Fibroblast of mammary gland (primary cell): ENCODE measurements at regions not wholly inside any gene's neighbourhood (a gene's known extent, or its start where the extent isn't known, plus 50 kb on each side); places are given as distances from the start of the nearest gene placed in this dataset.

Experiments
- DNase-seq: peaks from one replicate; pipeline ENCODE4 v3.0.0-alpha.2; 2010; ENCODE audit warnings: low read depth
- H3K4me3 ChIP-seq: 2 replicates; pipeline ENCODE4 v1.5.1; 2011; ENCODE audit warnings: low read depth, mild to moderate bottlenecking, low read length, moderate library complexity; ENCODE audit not compliant: control insufficient read depth
- TF ChIP-seq, protein P1 (sequence below): conservative IDR thresholded peaks from 2 replicates; pipeline ENCODE4 v1.5.1; 2011; ENCODE audit warnings: low read depth, low read length, inconsistent platforms; ENCODE audit not compliant: control insufficient read depth, insufficient read depth

DNA sequence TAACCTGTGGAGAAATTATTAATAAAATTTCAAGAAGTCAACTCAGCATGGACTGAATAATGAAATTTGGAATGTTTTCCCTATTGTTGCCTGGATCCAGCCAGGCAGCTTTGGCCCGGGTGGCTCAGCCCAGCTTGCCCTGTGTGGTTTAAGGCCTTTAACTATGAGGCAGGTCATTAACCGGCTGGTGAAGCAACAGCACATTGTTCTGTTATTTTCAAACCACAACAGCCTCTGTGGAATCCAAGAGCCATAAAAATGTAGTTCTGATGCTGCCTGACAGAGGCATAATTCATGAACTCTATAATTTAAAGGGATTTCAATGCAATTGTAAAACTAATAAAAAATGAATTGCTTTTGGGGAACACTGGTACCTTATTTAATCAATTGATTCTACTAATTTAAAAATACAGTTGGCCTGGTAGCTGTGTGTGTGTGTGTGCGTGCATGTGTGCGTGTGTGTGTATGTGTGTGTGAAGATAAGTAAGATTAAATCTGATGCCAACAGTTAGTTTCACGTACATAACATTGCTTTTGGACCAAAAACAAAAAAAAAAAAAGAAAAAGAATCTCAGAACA lies 117.7 kb downstream of the RPS12 start:
- TF ChIP-seq, protein P1, sequence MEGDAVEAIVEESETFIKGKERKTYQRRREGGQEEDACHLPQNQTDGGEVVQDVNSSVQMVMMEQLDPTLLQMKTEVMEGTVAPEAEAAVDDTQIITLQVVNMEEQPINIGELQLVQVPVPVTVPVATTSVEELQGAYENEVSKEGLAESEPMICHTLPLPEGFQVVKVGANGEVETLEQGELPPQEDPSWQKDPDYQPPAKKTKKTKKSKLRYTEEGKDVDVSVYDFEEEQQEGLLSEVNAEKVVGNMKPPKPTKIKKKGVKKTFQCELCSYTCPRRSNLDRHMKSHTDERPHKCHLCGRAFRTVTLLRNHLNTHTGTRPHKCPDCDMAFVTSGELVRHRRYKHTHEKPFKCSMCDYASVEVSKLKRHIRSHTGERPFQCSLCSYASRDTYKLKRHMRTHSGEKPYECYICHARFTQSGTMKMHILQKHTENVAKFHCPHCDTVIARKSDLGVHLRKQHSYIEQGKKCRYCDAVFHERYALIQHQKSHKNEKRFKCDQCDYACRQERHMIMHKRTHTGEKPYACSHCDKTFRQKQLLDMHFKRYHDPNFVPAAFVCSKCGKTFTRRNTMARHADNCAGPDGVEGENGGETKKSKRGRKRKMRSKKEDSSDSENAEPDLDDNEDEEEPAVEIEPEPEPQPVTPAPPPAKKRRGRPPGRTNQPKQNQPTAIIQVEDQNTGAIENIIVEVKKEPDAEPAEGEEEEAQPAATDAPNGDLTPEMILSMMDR = no peak
- H3K4me3 ChIP-seq = no peak overlapping the region
- DNase-seq = peak; percentile 83

DNA sequence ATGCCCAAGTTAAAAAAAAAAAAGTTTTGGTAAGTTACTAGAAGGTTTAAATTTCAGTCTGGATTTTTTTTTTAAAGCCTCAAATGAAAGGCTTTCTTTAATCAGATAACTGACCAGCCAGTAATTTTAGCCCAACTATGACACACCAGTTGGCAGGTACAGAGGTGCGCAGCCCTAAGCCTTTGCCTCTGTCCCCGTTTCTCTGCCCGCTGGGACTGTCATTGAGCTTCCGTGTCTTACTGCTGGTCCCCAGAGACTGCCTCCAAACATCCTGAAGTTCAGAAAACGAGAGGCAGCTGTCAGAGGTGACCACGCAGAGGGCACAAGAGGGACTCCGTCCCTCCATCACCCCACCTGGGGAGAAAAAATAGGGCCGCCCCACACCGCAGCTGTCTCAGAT lies 118.2 kb downstream of the RPS12 start:
- no peak overlapping the region for H3K4me3 ChIP-seq
- no peak for DNase-seq
- TF ChIP-seq, protein P1 = no peak

DNA sequence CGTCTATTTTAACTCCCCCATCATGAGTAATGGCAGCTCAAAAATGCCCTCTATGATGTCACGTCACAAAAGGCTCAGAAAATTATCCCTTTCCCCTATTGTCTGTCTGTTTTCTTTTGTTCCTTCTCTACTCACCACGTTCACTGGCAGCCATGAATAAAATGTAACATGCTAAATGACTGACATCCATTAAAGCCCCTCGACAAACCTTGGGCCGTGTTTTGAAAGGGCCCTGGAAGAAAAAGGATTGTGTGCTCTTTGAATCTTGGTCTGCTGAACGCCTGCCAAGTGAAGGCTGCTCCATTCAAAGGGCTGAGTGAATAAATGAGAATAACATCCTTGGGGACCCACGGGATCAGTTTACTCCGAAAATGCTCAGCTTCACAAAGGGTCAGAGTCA lies 118.7 kb downstream of the RPS12 start:
- no peak overlapping the region for H3K4me3 ChIP-seq
- no peak for DNase-seq

DNA sequence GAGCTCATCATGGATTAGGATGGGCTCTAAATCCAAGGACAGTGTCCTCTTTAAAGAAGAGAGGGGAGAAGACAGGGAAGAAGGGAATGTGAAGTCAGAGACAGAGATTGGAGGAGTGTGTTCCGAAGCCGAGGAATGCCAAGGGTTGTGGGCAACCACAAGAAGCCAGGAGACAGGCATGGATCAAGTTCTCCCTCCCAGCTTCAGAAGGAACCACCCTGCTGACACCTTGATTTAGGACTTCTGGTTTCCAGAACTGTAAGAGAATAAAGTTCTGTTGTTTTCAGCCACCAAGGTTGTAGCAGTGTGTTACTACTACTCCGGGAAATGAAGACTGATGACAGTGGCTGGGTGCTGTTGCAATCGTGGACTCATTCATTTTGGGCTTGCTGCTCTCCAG lies 120.1 kb downstream of the RPS12 start:
- DNase-seq = peak; percentile 44
- TF ChIP-seq, protein P1 = no peak
- no peak overlapping the region for H3K4me3 ChIP-seq

More for the DNA sequence above, 118.7 kb downstream of the RPS12 start:
- TF ChIP-seq, protein P1 = no peak

DNA sequence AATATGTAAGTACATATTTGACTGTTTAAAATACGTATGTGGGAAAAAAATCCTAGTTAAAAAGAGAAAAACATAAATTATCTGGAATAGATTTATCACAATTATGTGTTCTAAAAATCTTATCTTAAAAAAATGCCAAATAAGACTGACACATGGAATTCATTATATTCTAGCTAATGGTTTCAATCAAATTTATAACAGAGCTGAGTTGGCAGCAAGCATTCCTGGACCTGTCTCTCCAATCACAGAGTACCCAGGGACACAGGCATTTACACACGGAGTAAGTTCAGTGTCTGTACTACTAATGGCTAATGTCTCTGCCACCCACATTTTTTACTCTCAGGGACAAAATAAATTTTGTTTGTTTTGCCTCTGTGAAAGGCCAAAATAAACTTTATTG lies 122.3 kb downstream of the RPS12 start:
- no peak overlapping the region for H3K4me3 ChIP-seq
- TF ChIP-seq, protein P1 = no peak
- DNase-seq = no peak

DNA sequence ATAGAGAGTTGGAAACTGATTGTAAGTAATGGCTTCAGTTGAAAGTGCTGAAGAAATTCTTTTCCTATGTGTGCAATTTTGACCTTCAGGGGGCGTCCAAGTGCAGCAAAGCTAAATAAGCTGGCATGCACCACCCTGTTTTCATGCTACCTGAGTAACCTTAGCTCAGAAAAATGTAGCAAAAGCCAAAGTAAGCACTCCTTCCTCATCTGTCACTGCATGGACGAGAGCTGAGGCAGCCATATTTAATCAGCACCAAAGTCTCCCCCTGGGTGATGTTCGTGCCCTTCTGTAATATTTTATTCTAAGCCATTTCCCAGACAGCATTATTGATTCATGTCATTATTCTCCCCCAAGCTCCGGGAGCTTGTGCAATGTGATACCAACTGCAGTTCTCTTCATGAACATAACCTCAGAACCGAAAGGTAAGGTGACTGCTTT lies 123.1 kb downstream of the RPS12 start:
- DNase-seq = peak; percentile 51
- TF ChIP-seq, protein P1 = peak; percentile 74
- no peak overlapping the region for H3K4me3 ChIP-seq

DNA sequence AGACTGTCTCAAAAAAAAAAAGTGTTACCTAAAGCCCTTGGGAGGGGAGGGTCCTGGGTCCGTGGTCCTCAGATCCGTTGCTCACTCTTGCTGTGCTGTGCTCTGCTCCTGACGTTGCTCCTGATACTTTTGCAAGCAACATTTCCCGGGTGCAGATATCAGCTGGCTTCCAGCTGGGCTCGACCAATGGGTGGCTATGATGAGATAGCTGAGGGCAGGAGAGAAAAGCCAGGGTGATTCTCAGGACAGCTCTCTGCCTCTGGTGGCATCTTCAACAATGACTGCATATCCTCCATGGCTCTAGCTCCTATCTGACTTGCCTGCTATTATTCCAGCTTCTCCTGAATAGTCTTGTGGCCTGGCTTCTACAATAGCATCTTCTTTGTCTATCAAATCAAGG lies 134.5 kb downstream of the RPS12 start:
- no peak for DNase-seq
- TF ChIP-seq, protein P1 = no peak
- no peak overlapping the region for H3K4me3 ChIP-seq
